Large intestine (tissue), 3 donors: ENCODE measurements at regions not wholly inside any gene's neighbourhood (a gene's known extent, or its start where the extent isn't known, plus 50 kb on each side); places are given as distances from the start of the nearest gene placed in this dataset.

Experiments
- DNase-seq, 2 donors: peaks; one replicate each; pipeline versions ENCODE4 v3.0.0 to v3.0.0-alpha.2; 2013
- H3K27ac ChIP-seq: one replicate; pipeline ENCODE4 v1.5.1; 2013; ENCODE audit warnings: low read length
- H3K27me3 ChIP-seq: 2 replicates; pipeline ENCODE4 v1.6.1; 2013; ENCODE audit warnings: low read length; ENCODE audit not compliant: control insufficient read depth, insufficient read depth
- H3K36me3 ChIP-seq: 2 replicates; pipeline ENCODE4 v1.6.1; 2013; ENCODE audit warnings: low read length; ENCODE audit not compliant: control insufficient read depth, insufficient read depth
- H3K4me1 ChIP-seq: one replicate; pipeline ENCODE4 v1.6.1; 2013; ENCODE audit warnings: low read length; ENCODE audit not compliant: control insufficient read depth, insufficient read depth
- H3K4me3 ChIP-seq: one replicate; pipeline ENCODE4 v1.5.1; 2013; ENCODE audit warnings: low read length
- H3K9me3 ChIP-seq: one replicate; pipeline ENCODE4 v1.6.1; 2013; ENCODE audit warnings: mild to moderate bottlenecking, low read depth, low read length, moderate library complexity; ENCODE audit not compliant: control insufficient read depth
- WGBS: methylation state at CpG from one replicate; pipeline ENCODE4 v1.1.5; 2013; ENCODE audit warnings: low lambda C conversion rate; ENCODE audit not compliant: insufficient coverage; 5-methylcytosine and 5-hydroxymethylcytosine counted together

GRCh38 chr17:83194186-83194561 lies 114.8 kb downstream of the METRNL start:
- no peak overlapping the region for H3K27ac ChIP-seq
- no peak for DNase-seq
- WGBS = no CpG with 5 or more reads among the region's 7 CpGs

GRCh38 chr17:83194761-83195329 lies 115.4 kb downstream of the METRNL start:
- no peaks in the 10 kb centered on the region for H3K36me3 ChIP-seq
- no peak overlapping the region for H3K4me3 ChIP-seq
- DNase-seq = no peak
- H3K27ac ChIP-seq = no peak overlapping the region
- peaks cover 3% of the 10 kb centered on the region for H3K27me3 ChIP-seq
- WGBS = no CpG with 5 or more reads among the region's 24 CpGs
- H3K9me3 ChIP-seq = no peaks in the 10 kb centered on the region
- H3K4me1 ChIP-seq = no peaks in the 10 kb centered on the region

More at GRCh38 chr17:83194186-83194561, 114.8 kb downstream of the METRNL start:
- Histone ChIP-seq H3K4me1 (no peaks in the 10 kb centered on the region), H3K9me3 (no peaks in the 10 kb centered on the region), H3K27me3 (peaks cover 3% of the 10 kb centered on the region), H3K4me3 (no peak overlapping the region), H3K36me3 (no peaks in the 10 kb centered on the region)

- Histone ChIP-seq H3K27me3 (no peaks in the 10 kb centered on the region), H3K4me3 (no peak overlapping the region), H3K36me3 (no peaks in the 10 kb centered on the region), H3K4me1 (no peaks in the 10 kb centered on the region), H3K27ac (no peak overlapping the region), H3K9me3 (no peaks in the 10 kb centered on the region)
- no peak for DNase-seq
- no CpG with 5 or more reads among the region's 20 CpGs for WGBS
Observed at GRCh38 chr17:83195330-83196023, 116.1 kb downstream of the METRNL start.

DNA sequence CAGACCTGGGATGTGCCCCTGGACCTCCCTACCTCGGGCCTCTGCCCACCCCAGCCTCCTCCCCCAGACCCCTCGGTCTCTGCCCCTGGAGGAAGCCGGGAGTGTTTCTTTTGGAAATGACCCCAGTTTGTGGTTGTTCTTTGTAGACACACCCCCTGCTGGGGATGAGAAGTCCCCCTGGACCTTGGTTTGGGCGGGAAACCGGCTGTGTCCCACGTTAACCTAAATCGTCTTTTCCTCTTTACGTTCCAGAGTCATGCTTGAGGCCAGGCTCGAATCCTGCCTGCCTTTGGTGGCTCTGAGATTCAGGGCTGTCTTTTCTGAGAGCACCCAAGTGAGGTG lies 116.6 kb downstream of the METRNL start:
- DNase-seq = no peak
- WGBS = no CpG with 5 or more reads among the region's 9 CpGs

GRCh38 chr17:83196366-83196765 lies 117.0 kb downstream of the METRNL start:
- Histone ChIP-seq H3K4me1 (no peaks in the 10 kb centered on the region), H3K9me3 (no peaks in the 10 kb centered on the region), H3K36me3 (no peaks in the 10 kb centered on the region), H3K27ac (no peak overlapping the region), H3K27me3 (no peaks in the 10 kb centered on the region), H3K4me3 (no peak overlapping the region)
- WGBS = no CpG with 5 or more reads among the region's 10 CpGs
- DNase-seq = no peak

More for the DNA sequence above, 116.6 kb downstream of the METRNL start:
- no peaks in the 10 kb centered on the region for H3K36me3 ChIP-seq
- H3K27ac ChIP-seq = no peak overlapping the region
- no peak overlapping the region for H3K4me3 ChIP-seq
- H3K27me3 ChIP-seq = no peaks in the 10 kb centered on the region
- H3K9me3 ChIP-seq = no peaks in the 10 kb centered on the region
- H3K4me1 ChIP-seq = no peaks in the 10 kb centered on the region

GRCh38 chr17:83196973-83197880 lies 117.8 kb downstream of the METRNL start:
- no CpG with 5 or more reads among the region's 24 CpGs for WGBS
- DNase-seq = no peak
- H3K27ac ChIP-seq = no peak overlapping the region

GRCh38 chr17:83198366-83199341 lies 119.2 kb downstream of the METRNL start:
- DNase-seq = no peak
- H3K4me1 ChIP-seq = no peaks in the 10 kb centered on the region
- H3K27ac ChIP-seq = no peak overlapping the region

More at GRCh38 chr17:83196973-83197880, 117.8 kb downstream of the METRNL start:
- no peaks in the 10 kb centered on the region for H3K4me1 ChIP-seq
- H3K4me3 ChIP-seq = no peak overlapping the region
- H3K27me3 ChIP-seq = no peaks in the 10 kb centered on the region
- no peaks in the 10 kb centered on the region for H3K9me3 ChIP-seq
- H3K36me3 ChIP-seq = no peaks in the 10 kb centered on the region

GRCh38 chr17:83199500-83200201 lies 120.2 kb downstream of the METRNL start:
- Histone ChIP-seq H3K36me3 (no peaks in the 10 kb centered on the region), H3K27ac (no peak overlapping the region), H3K4me3 (no peak overlapping the region), H3K4me1 (no peaks in the 10 kb centered on the region), H3K9me3 (peaks cover 4% of the 10 kb centered on the region), H3K27me3 (no peaks in the 10 kb centered on the region)
- 80% methylated on average over 2 of the region's 23 CpGs for WGBS
- DNase-seq = no peak

More at GRCh38 chr17:83198366-83199341, 119.2 kb downstream of the METRNL start:
- Histone ChIP-seq H3K36me3 (no peaks in the 10 kb centered on the region), H3K4me3 (no peak overlapping the region), H3K9me3 (peaks cover 4% of the 10 kb centered on the region), H3K27me3 (no peaks in the 10 kb centered on the region)
- no CpG with 5 or more reads among the region's 27 CpGs for WGBS

DNA sequence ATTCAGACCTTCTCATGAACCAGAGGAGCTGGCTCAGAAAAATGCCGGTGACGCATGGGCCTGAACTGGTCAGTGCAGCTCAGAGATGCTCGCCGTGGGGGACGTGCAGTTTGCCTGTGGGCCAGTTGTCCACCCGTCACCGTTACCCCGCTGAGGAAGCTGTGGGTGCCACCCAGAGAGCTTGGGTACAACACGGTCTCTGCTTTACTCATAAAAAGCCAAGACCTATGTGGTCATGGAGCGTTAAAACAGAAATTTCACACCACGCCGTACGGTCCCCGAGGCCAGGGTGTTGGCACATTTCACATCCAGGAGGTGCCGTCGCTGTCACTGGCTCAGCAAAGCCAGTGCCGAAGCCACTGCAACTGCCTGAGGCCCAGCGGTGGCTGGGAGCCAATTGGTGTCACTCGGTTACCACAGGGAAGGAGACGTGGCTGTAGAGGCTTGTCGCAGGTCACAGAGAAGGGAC lies 120.9 kb downstream of the METRNL start:
- Histone ChIP-seq H3K9me3 (peaks cover 4% of the 10 kb centered on the region), H3K4me3 (no peak overlapping the region), H3K27me3 (no peaks in the 10 kb centered on the region), H3K27ac (no peak overlapping the region), H3K4me1 (no peaks in the 10 kb centered on the region), H3K36me3 (no peaks in the 10 kb centered on the region)
- no peak for DNase-seq
- WGBS = no CpG with 5 or more reads among the region's 21 CpGs
